SHP77 (cell line): ENCODE measurements at regions not wholly inside any gene's neighbourhood (a gene's known extent, or its start where the extent isn't known, plus 50 kb on each side); places are given as distances from the start of the nearest gene placed in this dataset.
"Not testable (repeated sequence)": the region's sequence is repeated elsewhere in the genome, so short reads cannot be mapped to it uniquely, and the experiment has no call there.

ENCODE experiments used
- DNase-seq, 2 experiments: peaks; one replicate each; lab custom pipeline; 2025; lab: John Stamatoyannopoulos, UW

GRCh38 chr1:96418969-96419368, 302.6 kb upstream of the PTBP2 start:
- DNase-seq, result no peak

GRCh38 chr1:96424877-96425276, 296.7 kb upstream of the PTBP2 start:
- DNase-seq, result no peak

- no peak for DNase-seq
These were observed 296.0 kb upstream of the PTBP2 start for GRCh38 chr1:96425382-96426129.

GRCh38 chr1:96427616-96428015, 294.0 kb upstream of the PTBP2 start:
- no peak for DNase-seq

- DNase-seq, result no peak
These were observed 276.3 kb upstream of the PTBP2 start for GRCh38 chr1:96445302-96445701.

GRCh38 chr1:96464066-96464465, 257.5 kb upstream of the PTBP2 start:
- no peak for DNase-seq

- DNase-seq, result no peak
These were observed 257.1 kb upstream of the PTBP2 start for GRCh38 chr1:96464522-96464921.

GRCh38 chr1:96464991-96465390, 256.6 kb upstream of the PTBP2 start:
- DNase-seq, result no peak

GRCh38 chr1:96465441-96465840, 256.1 kb upstream of the PTBP2 start:
- DNase-seq, result no peak

GRCh38 chr1:96466842-96467241, 254.7 kb upstream of the PTBP2 start:
- no peak for DNase-seq

- DNase-seq, result not testable (repeated sequence)
These were observed 251.9 kb upstream of the PTBP2 start for GRCh38 chr1:96469726-96470125.

- no peak for DNase-seq
These were observed 249.1 kb upstream of the PTBP2 start for GRCh38 chr1:96472471-96472870.

GRCh38 chr1:96473791-96474434, 247.7 kb upstream of the PTBP2 start:
- DNase-seq, result no peak

- DNase-seq, result no peak
These were observed 246.4 kb upstream of the PTBP2 start for GRCh38 chr1:96474985-96475743.

- DNase-seq, result no peak
These were observed 245.7 kb upstream of the PTBP2 start for GRCh38 chr1:96475903-96476302.

GRCh38 chr1:96478228-96478627, 243.4 kb upstream of the PTBP2 start:
- no peak for DNase-seq

GRCh38 chr1:96481409-96481808, 240.2 kb upstream of the PTBP2 start:
- no peak for DNase-seq

GRCh38 chr1:96482616-96483015, 239.0 kb upstream of the PTBP2 start:
- no peak for DNase-seq

GRCh38 chr1:96487394-96487793, 234.2 kb upstream of the PTBP2 start:
- no peak for DNase-seq

- no peak for DNase-seq
These were observed 233.6 kb upstream of the PTBP2 start for GRCh38 chr1:96487971-96488370.

GRCh38 chr1:96488777-96489176, 232.8 kb upstream of the PTBP2 start:
- no peak for DNase-seq

GRCh38 chr1:96492236-96492635, 229.3 kb upstream of the PTBP2 start:
- peak in 1 of 2 experiments; percentile 13 for DNase-seq

GRCh38 chr1:96498744-96499340, 222.7 kb upstream of the PTBP2 start:
- DNase-seq, result no peak
